ENCODE measurements at regions not wholly inside any gene's neighbourhood (a gene's known extent, or its start where the extent isn't known, plus 50 kb on each side); places are given as distances from the start of the nearest gene placed in this dataset.

- TF ChIP-seq SUZ12 (IDR thresholded peaks at IDR 0.05; ENCODE audit: extremely low read depth, insufficient read depth, insufficient read length) (no peak), YY1 (IDR thresholded peaks at IDR 0.05; ENCODE audit: insufficient read depth, insufficient read length) (no peak)
Measured at GRCh38 chr9:105082843-105083242, 154.9 kb upstream of the ABCA1 start.

Data from NT2/D1 (cell line).